ENCODE measurements at regions not wholly inside any gene's neighbourhood (a gene's known extent, or its start where the extent isn't known, plus 50 kb on each side); places are given as distances from the start of the nearest gene placed in this dataset.

- peaks cover 0 to 19% (median 0%) of the 10 kb centered on the region in 3 donors for H3K9me3 ChIP-seq
- DNase-seq, result no peak
- TF ChIP-seq, protein P1, sequence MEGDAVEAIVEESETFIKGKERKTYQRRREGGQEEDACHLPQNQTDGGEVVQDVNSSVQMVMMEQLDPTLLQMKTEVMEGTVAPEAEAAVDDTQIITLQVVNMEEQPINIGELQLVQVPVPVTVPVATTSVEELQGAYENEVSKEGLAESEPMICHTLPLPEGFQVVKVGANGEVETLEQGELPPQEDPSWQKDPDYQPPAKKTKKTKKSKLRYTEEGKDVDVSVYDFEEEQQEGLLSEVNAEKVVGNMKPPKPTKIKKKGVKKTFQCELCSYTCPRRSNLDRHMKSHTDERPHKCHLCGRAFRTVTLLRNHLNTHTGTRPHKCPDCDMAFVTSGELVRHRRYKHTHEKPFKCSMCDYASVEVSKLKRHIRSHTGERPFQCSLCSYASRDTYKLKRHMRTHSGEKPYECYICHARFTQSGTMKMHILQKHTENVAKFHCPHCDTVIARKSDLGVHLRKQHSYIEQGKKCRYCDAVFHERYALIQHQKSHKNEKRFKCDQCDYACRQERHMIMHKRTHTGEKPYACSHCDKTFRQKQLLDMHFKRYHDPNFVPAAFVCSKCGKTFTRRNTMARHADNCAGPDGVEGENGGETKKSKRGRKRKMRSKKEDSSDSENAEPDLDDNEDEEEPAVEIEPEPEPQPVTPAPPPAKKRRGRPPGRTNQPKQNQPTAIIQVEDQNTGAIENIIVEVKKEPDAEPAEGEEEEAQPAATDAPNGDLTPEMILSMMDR (IDR thresholded peaks at IDR 0.05), result no peak
- TF ChIP-seq POLR2A (IDR thresholded peaks at IDR 0.05), result no peak
- intact Hi-C loops (cut with DNase I), result no loop called here
- no peaks in the 10 kb centered on the region for H3K4me1 ChIP-seq
- no peaks in the 10 kb centered on the region for H3K27me3 ChIP-seq
- no peak overlapping the region for H3K4me3 ChIP-seq
- H3K27ac ChIP-seq, result no peak overlapping the region
- WGBS, 2 donors, result 67 to 71% methylated on average over 2 of the region's 2 CpGs
- H3K36me3 ChIP-seq, result no peaks in the 10 kb centered on the region
These were observed 175.1 kb downstream of the VEGFA start for GRCh38 chr6:43944908-43945767.

DNA sequence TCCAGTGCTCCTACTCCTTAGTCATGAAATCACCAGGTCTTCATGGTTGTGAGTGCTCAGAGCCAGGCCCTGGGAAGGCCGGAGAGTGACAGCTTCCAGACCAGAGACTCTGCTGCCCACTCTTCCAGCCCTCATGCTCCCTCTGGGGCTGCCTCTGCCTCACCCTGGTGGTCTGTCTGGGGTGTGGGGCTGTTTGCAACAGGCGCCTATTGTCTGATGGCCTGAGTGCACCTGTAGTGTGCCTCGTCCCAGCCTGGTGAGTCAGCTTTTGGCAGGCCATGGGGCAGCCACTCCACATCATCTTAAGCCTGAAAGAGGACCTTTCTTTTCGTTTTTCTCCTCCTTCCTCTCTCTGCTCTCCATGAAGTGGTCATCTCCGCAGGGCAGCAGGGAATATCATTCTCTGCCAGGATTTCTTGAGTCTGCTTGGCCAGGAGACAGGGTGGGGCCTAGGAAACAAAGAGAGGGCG lies 173.8 kb downstream of the VEGFA start:
- H3K27ac ChIP-seq, result no peak overlapping the region

DNA sequence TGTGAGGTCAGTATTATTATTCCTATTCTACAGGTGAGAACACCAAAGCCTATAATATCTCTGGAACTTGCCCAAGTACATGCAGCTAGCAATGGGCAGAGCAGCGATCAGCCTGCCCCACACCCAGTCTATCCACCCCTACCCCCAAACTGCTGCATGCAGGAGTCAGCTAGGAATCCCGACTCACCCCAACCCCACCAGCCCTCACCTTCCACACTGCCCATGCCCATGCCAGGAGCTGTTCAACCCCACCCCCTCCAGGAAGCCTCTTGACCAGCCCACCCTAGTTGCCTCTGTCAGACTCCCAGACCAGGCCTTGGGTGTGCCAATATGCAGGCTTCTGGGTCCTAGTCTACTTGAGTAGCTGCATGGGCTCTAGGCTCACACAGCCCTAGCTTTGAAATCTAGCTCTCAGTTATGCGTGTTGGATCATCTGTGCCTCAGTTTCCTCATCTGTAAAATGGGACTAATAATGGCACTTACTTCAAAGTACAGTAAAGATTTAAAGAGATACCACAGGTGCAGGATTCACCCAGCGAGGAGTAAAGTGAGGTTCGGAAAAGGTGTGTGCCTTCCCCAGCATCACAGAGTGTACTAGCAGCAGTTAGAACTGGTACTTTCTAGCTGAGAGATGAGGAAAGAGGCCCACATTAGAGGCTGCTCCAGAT lies 173.2 kb downstream of the VEGFA start:
- WGBS, 2 donors, result 94 to 97% methylated on average over 4 to 5 of the region's 5 CpGs
- no peaks in the 10 kb centered on the region for H3K36me3 ChIP-seq
- intact Hi-C loops (cut with DNase I), result no loop called here
- no peaks in the 10 kb centered on the region for H3K27me3 ChIP-seq
- no peak overlapping the region for H3K27ac ChIP-seq
- DNase-seq, result no peak
- no peaks in the 10 kb centered on the region for H3K4me1 ChIP-seq
- no peak overlapping the region for H3K4me3 ChIP-seq
- H3K9me3 ChIP-seq, result peaks cover 0 to 19% (median 0%) of the 10 kb centered on the region in 3 donors
- TF ChIP-seq, protein P1 (IDR thresholded peaks at IDR 0.05), result no peak
- no peak for TF ChIP-seq POLR2A (IDR thresholded peaks at IDR 0.05)

More for the DNA sequence above, 173.8 kb downstream of the VEGFA start:
- H3K9me3 ChIP-seq, result peaks cover 0 to 19% (median 0%) of the 10 kb centered on the region in 3 donors
- DNase-seq, result no peak
- no peaks in the 10 kb centered on the region for H3K27me3 ChIP-seq
- no peaks in the 10 kb centered on the region for H3K36me3 ChIP-seq
- intact Hi-C loops (cut with DNase I), result no loop called here
- H3K4me1 ChIP-seq, result no peaks in the 10 kb centered on the region
- H3K4me3 ChIP-seq, result no peak overlapping the region
- WGBS, 2 donors, result 68 to 89% methylated on average over 5 to 6 of the region's 6 CpGs
- TF ChIP-seq, protein P1 (IDR thresholded peaks at IDR 0.05), result no peak
- TF ChIP-seq POLR2A (IDR thresholded peaks at IDR 0.05), result no peak

GRCh38 chr6:43942616-43943015 lies 172.6 kb downstream of the VEGFA start:
- DNase-seq, result no peak
- H3K36me3 ChIP-seq, result no peaks in the 10 kb centered on the region
- H3K4me1 ChIP-seq, result no peaks in the 10 kb centered on the region
- H3K27me3 ChIP-seq, result no peaks in the 10 kb centered on the region
- intact Hi-C loops (cut with DNase I), result no loop called here
- H3K27ac ChIP-seq, result no peak overlapping the region
- WGBS, 2 donors, result 87 to 90% methylated on average over 2 to 3 of the region's 3 CpGs
- H3K4me3 ChIP-seq, result no peak overlapping the region
- no peak for TF ChIP-seq POLR2A (IDR thresholded peaks at IDR 0.05)
- TF ChIP-seq, protein P1 (IDR thresholded peaks at IDR 0.05), result no peak
- peaks cover 0 to 19% (median 0%) of the 10 kb centered on the region in 3 donors for H3K9me3 ChIP-seq

- Histone ChIP-seq H3K27me3 (no peaks in the 10 kb centered on the region), H3K27ac (no peak overlapping the region), H3K36me3 (no peaks in the 10 kb centered on the region), H3K9me3 (peaks cover 0 to 19% (median 0%) of the 10 kb centered on the region in 3 donors), H3K4me1 (no peaks in the 10 kb centered on the region), H3K4me3 (no peak overlapping the region)
- intact Hi-C loops (cut with DNase I), result no loop called here
- no peak for DNase-seq
- 69% methylated on average over 3 of the region's 5 CpGs; no CpG with 5 or more reads in 1 of the 2 donors for WGBS, 2 donors
- no peak for TF ChIP-seq POLR2A (IDR thresholded peaks at IDR 0.05)
- TF ChIP-seq, protein P1 (IDR thresholded peaks at IDR 0.05), result no peak
These were observed 172.0 kb downstream of the VEGFA start for GRCh38 chr6:43942011-43942442.

All from esophagus squamous epithelium (tissue), 5 donors.